ENCODE measurements at regions not wholly inside any gene's neighbourhood (a gene's known extent, or its start where the extent isn't known, plus 50 kb on each side); places are given as distances from the start of the nearest gene placed in this dataset.

GRCh38 chr11:87466223-87466622, 428.5 kb downstream of the TMEM135 start:
- no peaks in the 10 kb centered on the region for H3K79me1 ChIP-seq (ENCODE audit: insufficient read depth, low read depth, low read length, poor library complexity, severe bottlenecking)
- H2AK5ac ChIP-seq (ENCODE audit: insufficient read length, low read length), result no peak overlapping the region
- no peaks in the 10 kb centered on the region for H4K20me1 ChIP-seq (ENCODE audit: control insufficient read depth, insufficient read depth, insufficient read length)
- H3K27ac ChIP-seq (ENCODE audit: insufficient read length, low read depth, low read length), result no peak overlapping the region
- H3K23me2 ChIP-seq (ENCODE audit: insufficient read length, low read depth, low read length, poor library complexity, severe bottlenecking), result no peaks in the 10 kb centered on the region
- no peaks in the 10 kb centered on the region for H3K27me3 ChIP-seq (ENCODE audit: insufficient read depth, low read length)
- Mint-ChIP-seq H3K4me1 (peaks cover 0 to 7% of the 10 kb centered on the region in 2 experiments; a peak in 1 of 4 replicates), H3K27me3 (ENCODE audit: low read depth) (no peaks in the 10 kb centered on the region), H3K27ac (peak overlapping the region in 1 of 3 experiments; percentile 85; a peak in 3 of 7 replicates), H3K36me3 (ENCODE audit: insufficient read depth in 1 of 3, low read depth in 3 of 3) (no peaks in the 10 kb centered on the region), H3K4me3 (no peak overlapping the region), H3K9me3 (no peaks in the 10 kb centered on the region)
- H3K9ac ChIP-seq (ENCODE audit: extremely low read depth, insufficient read length, low read length), result no peak overlapping the region
- no peak overlapping the region for H4K91ac ChIP-seq (ENCODE audit: insufficient read length, low read depth, low read length)
- WGBS (ENCODE audit: extremely low coverage, insufficient read length, low lambda C conversion rate), result no CpG with 5 or more reads among the region's 2 CpGs
- H2BK120ac ChIP-seq (ENCODE audit: low read depth, low read length, poor library complexity, severe bottlenecking), result no peak overlapping the region
- H2BK5ac ChIP-seq (ENCODE audit: insufficient read length, low read length), result no peak overlapping the region
- H3K18ac ChIP-seq (ENCODE audit: insufficient read length, low read depth, low read length), result no peak overlapping the region
- no peak for DNase-seq
- H3T11ph ChIP-seq (ENCODE audit: low read length), result no peak overlapping the region
- no peak overlapping the region for H2BK15ac ChIP-seq (ENCODE audit: low read depth, low read length)
- H3K23ac ChIP-seq (ENCODE audit: insufficient read length, low read depth, low read length), result no peak overlapping the region
- H2BK20ac ChIP-seq (ENCODE audit: low read depth, low read length, poor library complexity, severe bottlenecking), result no peak overlapping the region
- H3K56ac ChIP-seq (ENCODE audit: insufficient read length, low read depth, low read length), result no peak overlapping the region
- no peak overlapping the region for H4K5ac ChIP-seq (ENCODE audit: insufficient read length, low read depth, low read length)
- H3K4ac ChIP-seq (ENCODE audit: low read depth, low read length), result no peak overlapping the region
- no peak overlapping the region for H4K8ac ChIP-seq (replicated peaks; ENCODE audit: insufficient read length, low read depth, low read length)
- H3K4me1 ChIP-seq (ENCODE audit: insufficient read depth, low read length), result no peaks in the 10 kb centered on the region
- no peak overlapping the region for H3K4me2 ChIP-seq (ENCODE audit: insufficient read depth, insufficient read length, low read length)
- H3K9me3 ChIP-seq (ENCODE audit: control insufficient read depth, low read depth, low read length), result no peaks in the 10 kb centered on the region
- no peak for TF ChIP-seq CTCF (conservative IDR thresholded peaks at IDR 0.05)
- no peak overlapping the region for H2AFZ ChIP-seq (ENCODE audit: low read length)
- H3K79me2 ChIP-seq (ENCODE audit: insufficient read depth, low read length), result no peaks in the 10 kb centered on the region
- no peak overlapping the region for H3K14ac ChIP-seq (ENCODE audit: insufficient read depth, low read length)
- H2BK12ac ChIP-seq (ENCODE audit: insufficient read length, low read depth, low read length), result no peak overlapping the region

All from H9 (cell line).